Endometrium (tissue), 2 donors: ENCODE measurements at regions not wholly inside any gene's neighbourhood (a gene's known extent, or its start where the extent isn't known, plus 50 kb on each side); places are given as distances from the start of the nearest gene placed in this dataset.

Source experiments
- FAIRE-seq: peaks from 2 replicates; lab custom pipeline; 2012; peaks lifted over from hg19 to GRCh38; lab: Jason Lieb, UNC
- donor health status: control.
- donor health status: control.

DNA sequence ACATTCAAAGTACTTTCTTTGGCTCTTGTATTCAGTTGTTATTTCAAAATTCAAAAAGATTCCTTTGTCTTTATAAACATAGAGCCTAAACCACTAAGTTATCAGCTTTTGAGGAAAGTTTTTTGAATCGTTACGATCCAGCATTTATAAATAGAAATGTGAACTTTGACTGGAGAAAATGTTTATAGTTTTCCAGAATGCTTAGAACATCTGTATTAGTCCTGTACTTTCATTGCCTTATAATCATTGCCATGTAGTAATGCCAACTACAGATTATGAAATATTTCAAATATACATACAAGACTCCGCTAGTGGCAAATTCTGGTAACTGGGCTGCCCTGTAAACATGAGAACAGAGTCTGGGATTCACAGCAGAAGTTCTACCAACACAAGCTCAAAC, 191.3 kb upstream of the PRKCQ start:
- FAIRE-seq, result no peak

DNA sequence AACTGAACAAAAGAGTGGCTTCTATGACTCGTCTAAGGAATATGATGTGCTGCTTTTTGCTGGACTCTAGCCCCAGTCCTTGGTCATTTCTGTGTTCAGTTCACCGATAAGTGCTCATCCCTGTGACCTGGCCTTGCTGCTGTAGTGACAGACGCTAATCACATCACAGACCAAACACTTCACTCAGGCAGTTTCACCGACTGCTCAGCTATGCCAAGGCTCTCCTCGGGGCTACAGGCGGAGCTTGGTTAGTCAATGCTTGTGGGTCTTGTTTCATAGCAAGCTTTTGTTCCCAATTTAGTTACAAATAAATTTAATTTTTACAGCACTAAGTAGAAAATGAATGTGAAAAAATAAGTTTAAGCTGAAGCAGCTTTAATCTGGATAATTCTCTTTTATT, 190.8 kb upstream of the PRKCQ start:
- no peak for FAIRE-seq

- FAIRE-seq, result no peak
These were observed 189.8 kb upstream of the PRKCQ start for GRCh38 chr10:6769704-6770417.

GRCh38 chr10:6766131-6766801, 186.2 kb upstream of the PRKCQ start:
- FAIRE-seq, result no peak

DNA sequence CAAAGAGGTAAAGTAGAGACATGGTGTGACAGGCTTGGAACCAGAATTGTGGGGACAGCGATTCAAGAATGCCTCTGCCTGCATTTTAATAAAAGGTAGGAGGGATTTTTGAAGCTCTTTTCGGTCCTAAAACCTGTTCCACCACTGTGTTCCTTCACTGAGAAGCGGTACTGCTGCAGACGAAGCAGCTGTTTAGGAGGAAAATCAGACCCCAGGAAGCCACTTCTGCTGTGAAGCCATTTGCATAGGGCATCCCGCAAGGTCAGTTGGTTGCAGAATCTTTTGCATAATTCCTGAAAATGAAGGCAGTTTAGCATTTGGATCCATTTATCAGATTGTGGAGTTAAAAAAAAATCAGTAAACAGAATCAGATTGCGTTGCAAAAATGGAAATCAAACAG, 183.3 kb upstream of the PRKCQ start:
- FAIRE-seq, result no peak

DNA sequence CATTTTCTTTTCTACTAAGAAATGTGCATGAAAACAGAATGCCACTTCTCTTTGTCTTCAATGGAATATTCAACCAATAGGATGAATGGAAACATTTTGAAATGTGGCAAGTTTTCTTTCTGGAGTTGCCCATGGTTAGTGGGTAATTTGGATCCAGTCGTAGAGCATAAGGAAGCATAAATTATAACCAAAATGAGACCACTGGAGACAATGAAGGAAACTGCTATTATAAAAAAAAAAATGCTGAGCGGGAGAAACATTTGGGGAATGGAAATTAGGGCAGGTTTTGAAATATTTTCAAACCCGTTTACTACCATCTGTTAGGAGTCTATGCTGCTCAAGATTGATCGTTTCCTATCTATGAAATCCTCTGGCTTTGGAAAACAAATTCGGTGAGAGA, 182.9 kb upstream of the PRKCQ start:
- FAIRE-seq, result no peak

DNA sequence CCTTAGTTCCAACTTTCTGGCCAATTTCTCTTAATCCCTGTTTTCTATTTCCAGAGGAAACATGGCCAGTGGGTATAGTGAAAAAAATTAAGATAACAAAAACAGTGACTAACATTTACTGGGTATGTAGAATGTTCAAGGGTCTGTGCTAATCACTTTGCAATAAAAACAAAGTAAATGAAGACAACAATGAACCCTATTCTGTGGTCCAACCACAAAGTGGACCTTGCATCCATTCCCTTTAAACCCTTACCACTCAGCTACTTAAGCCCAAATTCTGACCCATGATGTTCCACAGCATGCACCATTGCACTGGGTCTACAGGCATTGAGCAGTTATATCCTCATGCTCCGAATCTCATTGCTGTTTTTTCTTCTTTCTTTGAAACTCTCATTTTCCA, 179.9 kb upstream of the PRKCQ start:
- no peak for FAIRE-seq

- no peak for FAIRE-seq
These were observed 177.1 kb upstream of the PRKCQ start for GRCh38 chr10:6757158-6757557.

DNA sequence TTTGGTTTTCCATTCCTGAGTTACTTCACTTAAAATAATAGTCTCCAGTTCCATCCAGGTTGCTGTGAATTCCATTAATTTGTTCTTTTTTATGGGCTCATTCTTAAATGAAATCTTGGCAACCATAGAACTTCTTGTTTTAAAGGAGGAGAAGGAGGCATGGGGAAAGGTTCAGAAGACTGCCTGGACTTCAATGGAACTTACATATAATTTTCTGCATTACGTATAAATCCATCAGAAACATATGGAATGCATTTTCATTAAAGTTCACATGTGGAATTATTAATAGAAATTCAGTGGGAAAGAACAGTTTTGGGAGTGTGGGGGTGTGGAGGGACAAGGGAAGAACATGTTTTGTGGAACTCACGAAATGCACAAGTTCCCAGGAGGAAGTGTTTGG, 176.6 kb upstream of the PRKCQ start:
- FAIRE-seq, result no peak

DNA sequence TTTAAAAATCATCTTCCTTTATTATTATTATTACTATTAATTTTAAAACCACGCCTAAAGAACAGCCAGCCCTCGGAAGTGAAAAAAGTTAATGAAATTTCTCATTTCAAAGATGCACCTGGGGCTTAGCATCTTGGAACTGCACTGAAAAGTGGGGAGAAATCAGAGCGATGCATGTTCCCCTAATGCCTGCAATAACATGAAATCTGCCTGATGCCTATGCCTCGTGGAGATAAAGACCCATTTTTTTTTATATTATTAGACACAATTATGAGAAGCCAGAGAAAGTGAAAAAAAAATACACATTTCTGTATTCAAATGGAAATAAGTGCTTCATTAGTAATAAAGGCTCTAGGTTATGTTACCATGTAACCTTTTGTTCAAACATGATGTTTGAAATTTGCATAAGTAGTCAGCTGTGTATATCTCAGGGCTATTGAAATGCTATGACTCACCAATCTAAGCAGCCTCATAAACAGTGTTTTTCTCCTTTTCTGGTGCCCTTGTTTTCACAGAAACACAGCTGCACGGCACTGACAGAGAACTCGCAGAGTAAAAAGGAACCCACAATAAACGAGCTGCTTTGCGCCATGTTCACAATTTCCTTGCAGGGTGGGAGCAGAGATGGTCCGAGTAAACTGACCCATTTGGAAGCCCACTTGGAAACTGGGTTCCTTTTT, 175.8 kb upstream of the PRKCQ start:
- no peak for FAIRE-seq

- no peak for FAIRE-seq
These were observed 173.6 kb upstream of the PRKCQ start for GRCh38 chr10:6753644-6754043.

DNA sequence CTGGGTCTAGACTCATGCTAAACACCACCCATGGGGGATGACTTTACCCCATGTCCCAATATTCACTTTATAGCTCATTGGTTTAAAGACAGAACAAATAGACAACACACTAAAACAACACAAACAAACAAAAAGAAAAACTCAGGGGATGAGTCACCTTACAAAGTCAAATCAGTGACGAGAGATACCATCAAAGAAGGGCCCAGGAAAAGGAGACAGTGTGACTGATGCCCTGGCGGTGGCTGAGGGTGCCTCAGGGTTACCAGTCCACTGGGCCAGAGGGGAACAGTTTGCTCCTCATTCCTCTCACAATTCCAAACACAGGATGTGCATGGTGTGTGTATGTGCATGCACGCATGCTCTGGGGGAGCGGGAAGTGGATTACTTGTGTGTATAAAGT, 171.3 kb upstream of the PRKCQ start:
- no peak for FAIRE-seq

DNA sequence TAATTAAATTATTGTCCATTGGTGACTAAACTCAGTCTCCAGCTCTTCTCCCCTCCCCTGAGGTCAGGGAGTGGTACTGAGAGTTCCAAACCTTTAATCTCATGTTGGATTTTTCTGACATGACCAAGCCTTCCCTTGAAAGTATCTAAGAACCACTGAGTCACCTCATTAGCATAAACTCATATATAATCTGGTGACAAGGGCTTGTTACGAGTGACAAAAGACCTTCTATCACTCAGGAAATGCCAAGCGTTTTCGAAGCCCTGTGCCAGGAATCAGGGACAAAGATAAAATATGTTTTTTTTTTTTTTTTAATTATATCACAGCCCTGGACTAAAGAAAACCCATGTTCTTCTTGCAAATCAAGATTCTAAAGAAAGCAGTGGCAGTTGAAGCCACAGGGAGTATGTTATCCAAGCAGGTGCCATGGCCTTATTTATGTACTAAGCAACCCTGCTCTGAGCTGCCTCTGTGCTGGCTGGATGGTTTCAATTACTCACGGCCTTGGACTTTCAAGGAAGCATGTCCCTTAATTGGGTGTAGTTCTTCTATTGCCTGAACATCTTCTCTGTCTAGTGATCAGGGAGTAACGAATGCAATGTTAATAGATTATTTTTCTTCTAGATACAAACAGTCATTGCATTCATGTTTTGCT, 169.0 kb upstream of the PRKCQ start:
- no peak for FAIRE-seq

- no peak for FAIRE-seq
These were observed 168.0 kb upstream of the PRKCQ start for GRCh38 chr10:6748029-6748428.

DNA sequence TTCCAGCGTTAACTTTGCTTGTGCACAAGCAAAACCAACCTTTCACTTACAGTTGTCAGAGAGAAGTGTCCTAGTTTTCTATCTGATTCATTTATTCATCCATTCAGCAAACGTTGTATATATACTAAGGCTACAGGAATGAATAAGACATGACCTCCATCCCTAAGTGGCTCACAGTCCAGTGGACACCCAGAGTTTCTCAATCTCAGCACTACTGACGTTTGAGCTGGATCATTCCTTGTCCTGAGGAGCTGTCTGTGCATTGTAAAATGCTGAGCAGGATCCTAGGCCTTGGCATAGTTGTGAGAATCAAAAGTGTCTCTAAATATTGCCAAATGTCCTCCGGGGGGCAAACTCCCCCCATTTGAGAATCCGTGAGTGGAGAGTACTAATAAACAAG, 166.7 kb upstream of the PRKCQ start:
- FAIRE-seq, result no peak

DNA sequence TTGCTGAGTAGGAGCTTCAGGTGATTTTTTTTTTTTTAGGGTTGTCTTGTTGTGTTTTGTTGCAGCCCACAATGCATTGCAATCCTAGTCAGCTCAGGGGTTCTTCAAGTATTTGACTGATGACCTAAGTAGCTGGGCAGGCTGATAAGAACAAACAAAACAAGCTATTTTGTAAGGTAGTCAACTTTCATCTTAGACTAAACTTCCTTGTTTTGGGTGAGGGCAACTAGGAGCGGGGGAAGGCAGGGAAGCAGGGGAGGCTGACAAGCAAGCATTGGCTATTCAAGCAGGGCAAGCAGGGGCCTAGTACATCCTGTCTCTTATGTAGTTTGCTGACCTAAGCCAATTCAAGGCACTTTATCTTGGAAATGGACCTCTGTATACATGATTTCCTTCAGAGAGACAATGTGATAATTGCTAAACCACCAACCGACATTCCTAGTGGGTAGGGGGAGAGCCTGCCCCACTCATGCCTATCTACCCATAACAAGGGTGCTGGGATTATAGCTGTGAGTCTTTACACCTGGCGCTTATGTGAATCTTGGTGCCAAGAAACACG, 163.3 kb upstream of the PRKCQ start:
- no peak for FAIRE-seq

GRCh38 chr10:6741541-6741941, 161.5 kb upstream of the PRKCQ start:
- FAIRE-seq, result peak; percentile 91

DNA sequence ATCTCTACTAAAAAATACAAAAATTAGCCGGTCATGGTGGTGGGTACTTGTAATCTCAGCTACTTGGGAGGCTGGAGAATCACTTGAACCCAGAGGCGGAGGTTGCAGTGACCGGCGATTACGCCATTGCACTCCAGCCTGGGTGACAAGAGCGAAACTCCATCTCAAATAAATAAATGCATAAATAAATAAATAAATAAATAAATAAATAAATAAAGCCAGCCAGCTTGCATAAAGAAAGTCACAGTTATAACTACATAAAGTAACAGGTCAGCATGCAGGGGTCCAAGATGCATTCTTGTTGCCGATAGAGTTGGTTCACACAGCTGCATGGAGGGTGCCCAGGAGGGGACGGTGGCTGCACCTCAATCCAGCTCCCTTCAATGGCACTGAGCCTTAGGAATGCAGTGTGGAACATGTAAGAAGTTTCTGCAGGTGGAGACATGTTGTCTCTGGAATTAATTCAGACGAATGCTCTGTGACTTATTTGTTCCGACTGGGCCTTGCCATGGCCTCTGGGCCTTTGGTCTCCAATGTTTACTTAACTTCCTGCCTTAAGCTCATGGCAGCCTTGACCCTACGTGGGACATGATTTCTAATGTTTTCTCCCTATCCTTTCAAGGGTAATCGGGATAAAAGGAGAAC, 159.6 kb upstream of the PRKCQ start:
- no peak for FAIRE-seq

- no peak for FAIRE-seq
These were observed 158.2 kb upstream of the PRKCQ start for GRCh38 chr10:6738112-6738768.

DNA sequence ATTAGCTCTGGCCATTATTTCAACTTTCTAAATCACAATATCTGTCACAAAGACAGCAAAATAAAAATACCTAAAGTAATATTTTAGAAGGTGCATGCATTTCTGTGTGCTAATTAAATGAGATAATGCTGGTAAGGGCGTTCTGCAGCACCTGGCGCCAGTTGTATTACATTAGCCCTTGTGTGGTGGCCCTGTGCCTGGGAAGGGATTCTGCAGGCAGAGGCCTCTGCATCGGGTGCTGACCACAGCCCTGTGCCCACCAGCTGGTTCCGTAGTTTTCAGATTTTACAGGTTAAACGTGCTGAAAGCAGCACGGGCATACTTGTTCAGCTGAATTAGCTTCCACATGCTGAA, 157.7 kb upstream of the PRKCQ start:
- FAIRE-seq, result no peak

DNA sequence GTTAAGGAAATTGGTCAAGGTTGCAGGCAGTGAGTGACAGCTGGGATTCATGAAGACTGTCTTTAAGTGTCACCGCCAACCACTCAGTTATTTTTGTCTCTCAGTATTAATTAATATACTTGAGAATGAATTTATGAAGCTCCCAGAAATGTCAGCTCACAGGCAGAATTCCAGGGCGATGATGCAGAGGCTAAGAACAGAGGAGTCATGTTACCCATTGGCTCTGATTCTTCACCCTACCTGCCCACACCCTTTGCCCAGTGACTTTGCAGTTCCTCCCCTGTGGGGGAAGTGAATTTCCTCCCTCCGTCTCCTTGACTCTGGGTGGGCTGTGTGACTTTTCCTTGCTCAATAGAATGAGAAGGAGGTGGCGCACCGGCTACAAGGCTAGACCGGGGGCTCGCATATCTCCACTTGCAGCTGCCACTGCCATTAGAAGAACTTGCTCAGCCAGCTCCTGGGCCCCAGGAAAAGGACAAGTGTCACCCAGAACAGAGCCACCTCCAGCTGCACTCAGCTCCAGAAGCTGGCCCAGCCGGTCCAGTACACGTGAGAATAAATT, 157.1 kb upstream of the PRKCQ start:
- FAIRE-seq, result no peak
